Tibial artery (tissue), 4 donors: ENCODE measurements at regions not wholly inside any gene's neighbourhood (a gene's known extent, or its start where the extent isn't known, plus 50 kb on each side); places are given as distances from the start of the nearest gene placed in this dataset.

Source experiments
- DNase-seq, 2 donors: peaks; one replicate each; pipeline ENCODE4 v3.0.0-alpha.2; 2019
- H3K27ac ChIP-seq, 2 donors: fragments of 200-600 bp; sonication (generic) in 1 of 2; 1 replicate in 1 of 2; 2 replicates in 1 of 2; pipeline ENCODE4 v1.5.1; 2018 to 2019; ENCODE audit warnings: mild to moderate bottlenecking in 1 of 2
- H3K27me3 ChIP-seq, 2 donors: fragments of 200-600 bp; sonication (generic) in 1 of 2; one replicate each; pipeline versions ENCODE4 v1.5.1 to v1.6.0; 2016 to 2019
- H3K36me3 ChIP-seq, 3 donors: fragments of 200-600 bp; sonication (generic) in 2 of 3; one replicate each; pipeline ENCODE4 v1.5.1; 2016 to 2019; ENCODE audit warnings: mild to moderate bottlenecking in 2 of 3
- H3K4me1 ChIP-seq, 4 donors: fragments of 200-600 bp; sonication (generic) in 2 of 4; 1 replicate in 3 of 4; 2 replicates in 1 of 4; pipeline ENCODE4 v1.5.1; 2016 to 2019
- H3K4me3 ChIP-seq, 2 donors: fragments of 200-600 bp; sonication (generic) in 1 of 2; 1 replicate in 1 of 2; 2 replicates in 1 of 2; pipeline ENCODE4 v1.5.1; 2018 to 2019; ENCODE audit warnings: mild to moderate bottlenecking in 2 of 2
- H3K9me3 ChIP-seq, 3 donors: fragments of 200-600 bp; sonication (generic) in 1 of 3; one replicate each; pipeline ENCODE4 v1.5.1; 2016 to 2019
- CTCF ChIP-seq, 2 experiments: fragments of 200-600 bp in 1 of 2; fragments of 450-650 bp in 1 of 2; IDR thresholded peaks; one replicate each; pipeline ENCODE4 v1.5.1; 2017 to 2019; ENCODE audit warnings: antibody characterized with exemption in 2 of 2, mild to moderate bottlenecking in 1 of 2, moderate library complexity in 1 of 2
- intact Hi-C: fragments of 100-400 bp; cut with DNase I; formaldehyde crosslinking; loops from one replicate; pipeline ENCODE4 v1.15.0; 2023; ENCODE audit warnings: low total_unique reads

GRCh38 chrX:45719751-45720501 lies 519.2 kb upstream of the DIPK2B start:
- Histone ChIP-seq H3K9me3 (no peaks in the 10 kb centered on the region), H3K27ac (no peak overlapping the region), H3K4me1 (peaks cover 0 to 13% (median 3%) of the 10 kb centered on the region in 4 donors), H3K27me3 (no peaks in the 10 kb centered on the region), H3K4me3 (no peak overlapping the region), H3K36me3 (no peaks in the 10 kb centered on the region)
- no peak for TF ChIP-seq CTCF (IDR thresholded peaks at IDR 0.05)
- intact Hi-C loops: no loop called here
- no peak for DNase-seq

- peaks cover 0 to 17% (median 3%) of the 10 kb centered on the region in 4 donors for H3K4me1 ChIP-seq
- no peaks in the 10 kb centered on the region for H3K36me3 ChIP-seq
- TF ChIP-seq CTCF (IDR thresholded peaks at IDR 0.05): no peak
- DNase-seq: no peak
- H3K27ac ChIP-seq: no peak overlapping the region
- no peaks in the 10 kb centered on the region for H3K27me3 ChIP-seq
- intact Hi-C loops: no loop called here
- H3K9me3 ChIP-seq: no peaks in the 10 kb centered on the region
- no peak overlapping the region for H3K4me3 ChIP-seq
Measured at GRCh38 chrX:45718676-45719075, 518.0 kb upstream of the DIPK2B start.

- Histone ChIP-seq H3K9me3 (no peaks in the 10 kb centered on the region), H3K4me1 (peaks cover 0 to 17% (median 3%) of the 10 kb centered on the region in 4 donors), H3K4me3 (no peak overlapping the region), H3K27me3 (no peaks in the 10 kb centered on the region), H3K27ac (no peak overlapping the region), H3K36me3 (no peaks in the 10 kb centered on the region)
- TF ChIP-seq CTCF (IDR thresholded peaks at IDR 0.05): no peak
- no peak for DNase-seq
- intact Hi-C loops: no loop called here
Measured at GRCh38 chrX:45716750-45717149, 516.1 kb upstream of the DIPK2B start.

GRCh38 chrX:45715748-45716147 lies 515.1 kb upstream of the DIPK2B start:
- H3K27me3 ChIP-seq: no peaks in the 10 kb centered on the region
- no peak overlapping the region for H3K27ac ChIP-seq
- intact Hi-C loops: no loop called here
- H3K9me3 ChIP-seq: no peaks in the 10 kb centered on the region
- no peak for DNase-seq
- peaks cover 0 to 26% (median 5%) of the 10 kb centered on the region in 4 donors for H3K4me1 ChIP-seq
- H3K36me3 ChIP-seq: no peaks in the 10 kb centered on the region
- TF ChIP-seq CTCF (IDR thresholded peaks at IDR 0.05): no peak
- H3K4me3 ChIP-seq: no peak overlapping the region

- no peaks in the 10 kb centered on the region for H3K9me3 ChIP-seq
- no peak overlapping the region for H3K4me3 ChIP-seq
- DNase-seq: peak in 1 of 2 donors; percentile 19
- no peaks in the 10 kb centered on the region for H3K27me3 ChIP-seq
- peaks cover 0 to 34% (median 5%) of the 10 kb centered on the region in 4 donors for H3K4me1 ChIP-seq
- intact Hi-C loops: no loop called here
- H3K27ac ChIP-seq: peak overlapping the region in 1 of 2 donors; percentile 39
- no peaks in the 10 kb centered on the region for H3K36me3 ChIP-seq
- no peak for TF ChIP-seq CTCF (IDR thresholded peaks at IDR 0.05)
Measured at GRCh38 chrX:45714866-45715265, 514.2 kb upstream of the DIPK2B start.
